ENCODE measurements at regions not wholly inside any gene's neighbourhood (a gene's known extent, or its start where the extent isn't known, plus 50 kb on each side); places are given as distances from the start of the nearest gene placed in this dataset.

DNA sequence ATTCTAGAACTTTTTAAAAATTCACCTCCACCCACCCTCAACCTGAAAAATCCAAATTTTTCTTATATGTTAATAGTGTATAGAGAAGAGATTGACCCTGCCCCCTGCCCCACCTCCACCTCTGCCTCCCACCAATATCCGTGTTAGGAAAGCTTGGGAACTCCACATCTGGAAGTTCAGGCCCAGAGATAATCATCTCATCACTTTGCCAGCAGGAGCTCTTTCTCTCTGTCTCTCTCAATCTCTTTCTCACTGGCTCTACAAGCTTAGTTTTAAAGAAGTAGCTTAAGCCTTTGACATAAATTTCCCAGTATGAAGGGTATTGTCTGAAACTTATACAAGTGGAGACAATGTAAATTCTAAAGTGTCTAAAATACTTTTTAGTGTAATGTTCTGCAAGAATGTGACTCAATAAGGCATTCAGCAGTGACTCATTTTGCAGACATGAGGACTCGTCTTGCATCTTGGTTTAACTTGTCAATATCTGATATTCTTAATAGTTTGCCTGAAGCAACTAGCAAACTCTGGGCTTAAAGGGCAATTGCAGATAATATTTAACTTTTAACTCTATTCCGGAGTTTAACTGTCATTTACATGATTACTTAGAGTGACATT is 299.8 kb upstream of the EPHA3 start:
- Histone ChIP-seq H3K27me3 (ENCODE audit: control insufficient read depth, insufficient read depth, low read length) (no peaks in the 10 kb centered on the region), H3K27ac (ENCODE audit: low read depth, low read length) (no peak overlapping the region), H3K4me3 (ENCODE audit: low read depth, low read length) (no peak overlapping the region), H3K9me3 (ENCODE audit: control insufficient read depth, insufficient read depth, low read length) (no peaks in the 10 kb centered on the region)
- TF ChIP-seq, protein P1, sequence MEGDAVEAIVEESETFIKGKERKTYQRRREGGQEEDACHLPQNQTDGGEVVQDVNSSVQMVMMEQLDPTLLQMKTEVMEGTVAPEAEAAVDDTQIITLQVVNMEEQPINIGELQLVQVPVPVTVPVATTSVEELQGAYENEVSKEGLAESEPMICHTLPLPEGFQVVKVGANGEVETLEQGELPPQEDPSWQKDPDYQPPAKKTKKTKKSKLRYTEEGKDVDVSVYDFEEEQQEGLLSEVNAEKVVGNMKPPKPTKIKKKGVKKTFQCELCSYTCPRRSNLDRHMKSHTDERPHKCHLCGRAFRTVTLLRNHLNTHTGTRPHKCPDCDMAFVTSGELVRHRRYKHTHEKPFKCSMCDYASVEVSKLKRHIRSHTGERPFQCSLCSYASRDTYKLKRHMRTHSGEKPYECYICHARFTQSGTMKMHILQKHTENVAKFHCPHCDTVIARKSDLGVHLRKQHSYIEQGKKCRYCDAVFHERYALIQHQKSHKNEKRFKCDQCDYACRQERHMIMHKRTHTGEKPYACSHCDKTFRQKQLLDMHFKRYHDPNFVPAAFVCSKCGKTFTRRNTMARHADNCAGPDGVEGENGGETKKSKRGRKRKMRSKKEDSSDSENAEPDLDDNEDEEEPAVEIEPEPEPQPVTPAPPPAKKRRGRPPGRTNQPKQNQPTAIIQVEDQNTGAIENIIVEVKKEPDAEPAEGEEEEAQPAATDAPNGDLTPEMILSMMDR (IDR thresholded peaks at IDR 0.05; ENCODE audit: low read depth, low read length): no peak
- CTCF ChIA-PET: no interaction called here
- no peak for DNase-seq (ENCODE audit: low read depth, low spot score)
- POLR2A ChIA-PET: no interaction called here

DNA sequence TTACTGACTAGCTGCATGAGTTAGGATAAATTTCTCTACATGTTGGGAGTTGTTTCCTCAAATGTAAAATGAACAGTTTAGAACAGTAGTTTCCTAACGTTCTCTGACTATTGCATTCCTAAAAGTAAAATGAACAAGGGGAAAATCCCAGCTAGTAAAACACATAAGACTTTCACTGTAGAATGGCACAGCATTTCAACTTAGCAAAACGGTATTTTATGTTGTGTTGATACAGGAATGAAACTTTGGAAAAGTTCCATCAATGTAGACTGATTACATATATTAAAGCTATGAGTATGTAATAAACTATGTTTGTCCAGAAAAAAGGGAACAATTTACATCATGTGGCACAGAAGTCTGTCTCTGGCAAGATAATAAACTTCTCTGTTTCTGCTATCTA is 297.4 kb upstream of the EPHA3 start:
- CTCF ChIA-PET: no interaction called here
- no peak overlapping the region for H3K27ac ChIP-seq (ENCODE audit: low read depth, low read length)

DNA sequence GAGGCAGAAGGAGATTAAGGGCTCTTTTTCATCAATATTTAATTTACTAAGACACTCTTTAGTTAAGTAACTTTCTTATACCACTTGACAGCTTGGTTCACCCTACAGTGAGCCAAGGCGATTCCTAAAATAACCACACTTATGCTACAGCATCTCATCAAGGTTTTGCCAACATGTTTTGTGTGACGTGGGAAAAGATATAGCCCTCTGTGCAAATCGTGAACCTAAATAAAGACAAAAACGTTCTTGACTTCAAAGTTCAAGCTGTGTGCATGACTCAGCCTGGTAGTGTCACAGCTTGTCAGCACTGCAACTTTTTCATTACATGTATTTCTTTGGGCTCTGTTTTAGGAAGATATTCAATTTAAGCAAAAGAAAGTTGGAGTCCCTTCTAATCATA is 297.0 kb upstream of the EPHA3 start:
- CTCF ChIA-PET: no interaction called here
- POLR2A ChIA-PET: no interaction called here
- no peak overlapping the region for H3K27ac ChIP-seq (ENCODE audit: low read depth, low read length)
- TF ChIP-seq, protein P1 (IDR thresholded peaks at IDR 0.05; ENCODE audit: low read depth, low read length): no peak
- H3K9me3 ChIP-seq (ENCODE audit: control insufficient read depth, insufficient read depth, low read length): no peaks in the 10 kb centered on the region
- no peak overlapping the region for H3K4me3 ChIP-seq (ENCODE audit: low read depth, low read length)
- DNase-seq (ENCODE audit: low read depth, low spot score): no peak
- H3K27me3 ChIP-seq (ENCODE audit: control insufficient read depth, insufficient read depth, low read length): no peaks in the 10 kb centered on the region

More for the DNA sequence above, 297.4 kb upstream of the EPHA3 start:
- H3K27me3 ChIP-seq (ENCODE audit: control insufficient read depth, insufficient read depth, low read length): no peaks in the 10 kb centered on the region
- TF ChIP-seq, protein P1 (IDR thresholded peaks at IDR 0.05; ENCODE audit: low read depth, low read length): no peak
- H3K9me3 ChIP-seq (ENCODE audit: control insufficient read depth, insufficient read depth, low read length): no peaks in the 10 kb centered on the region
- no peak overlapping the region for H3K4me3 ChIP-seq (ENCODE audit: low read depth, low read length)
- POLR2A ChIA-PET: no interaction called here
- DNase-seq (ENCODE audit: low read depth, low spot score): no peak

DNA sequence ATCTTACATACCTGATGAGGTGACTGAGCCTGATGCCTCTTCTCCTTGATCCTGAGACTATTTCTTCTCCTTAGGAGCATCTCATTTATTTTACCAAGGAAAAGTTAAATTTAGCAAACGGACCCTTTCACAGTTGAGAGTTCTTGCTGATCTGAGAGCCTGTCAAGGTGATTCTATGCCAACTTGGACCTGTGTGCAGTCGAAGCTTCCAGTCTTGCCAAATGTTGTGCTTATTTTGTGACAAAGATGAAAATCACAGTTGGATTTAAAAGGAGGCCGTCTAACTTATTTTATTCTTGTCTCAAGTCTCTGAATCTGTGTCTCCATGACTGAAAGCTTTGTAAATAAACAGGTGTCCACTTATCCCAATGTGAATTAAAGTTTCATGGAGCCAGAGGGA is 296.3 kb upstream of the EPHA3 start:
- no peaks in the 10 kb centered on the region for H3K9me3 ChIP-seq (ENCODE audit: control insufficient read depth, insufficient read depth, low read length)
- DNase-seq (ENCODE audit: low read depth, low spot score): no peak
- H3K4me3 ChIP-seq (ENCODE audit: low read depth, low read length): no peak overlapping the region
- ChIA-PET POLR2A (no interaction called here), CTCF (no interaction called here)
- no peaks in the 10 kb centered on the region for H3K27me3 ChIP-seq (ENCODE audit: control insufficient read depth, insufficient read depth, low read length)
- H3K27ac ChIP-seq (ENCODE audit: low read depth, low read length): no peak overlapping the region
- TF ChIP-seq, protein P1 (IDR thresholded peaks at IDR 0.05; ENCODE audit: low read depth, low read length): no peak

DNA sequence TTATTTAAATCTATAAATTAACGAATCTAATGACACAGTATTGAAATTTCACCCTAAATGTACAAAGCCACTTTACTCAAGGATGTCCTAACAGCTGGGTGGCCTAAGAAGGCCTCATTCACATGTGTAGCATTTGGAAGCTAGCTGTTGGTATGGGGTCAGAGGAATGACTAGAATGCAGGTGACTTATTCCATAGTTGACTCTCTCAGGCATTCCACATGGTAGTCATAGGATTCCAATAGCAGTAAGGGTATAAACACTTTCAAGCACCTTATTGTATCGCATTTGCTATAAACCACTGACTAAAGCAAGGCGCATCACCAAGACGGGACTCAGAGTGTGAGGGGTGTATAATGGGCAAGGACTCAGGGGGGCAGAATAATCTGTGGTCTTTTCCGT is 294.8 kb upstream of the EPHA3 start:
- TF ChIP-seq, protein P1 (IDR thresholded peaks at IDR 0.05; ENCODE audit: low read depth, low read length): no peak
- H3K27me3 ChIP-seq (ENCODE audit: control insufficient read depth, insufficient read depth, low read length): no peaks in the 10 kb centered on the region
- no peak for DNase-seq (ENCODE audit: low read depth, low spot score)

More for the DNA sequence above, 294.8 kb upstream of the EPHA3 start:
- CTCF ChIA-PET: no interaction called here
- Histone ChIP-seq H3K27ac (ENCODE audit: low read depth, low read length) (no peak overlapping the region), H3K9me3 (ENCODE audit: control insufficient read depth, insufficient read depth, low read length) (no peaks in the 10 kb centered on the region), H3K4me3 (ENCODE audit: low read depth, low read length) (no peak overlapping the region)
- POLR2A ChIA-PET: no interaction called here

All from AG04450 (cell line).